Fibroblast of pulmonary artery (primary cell): ENCODE measurements at regions not wholly inside any gene's neighbourhood (a gene's known extent, or its start where the extent isn't known, plus 50 kb on each side); places are given as distances from the start of the nearest gene placed in this dataset.

Source experiments
- DNase-seq: peaks from one replicate; pipeline ENCODE4 v3.0.0-alpha.2; 2010; ENCODE audit warnings: low read depth
- H3K4me3 ChIP-seq: replicated peaks from 2 replicates; pipeline ENCODE4 v1.5.1; 2011; ENCODE audit warnings: low read depth, mild to moderate bottlenecking, control low read depth, low read length, moderate library complexity
- TF ChIP-seq, protein P1 (sequence below): IDR thresholded peaks from 2 replicates; pipeline ENCODE4 v1.5.1; 2011; ENCODE audit warnings: mild to moderate bottlenecking, control low read depth, low read length, inconsistent platforms; ENCODE audit errors: missing control alignments

DNA sequence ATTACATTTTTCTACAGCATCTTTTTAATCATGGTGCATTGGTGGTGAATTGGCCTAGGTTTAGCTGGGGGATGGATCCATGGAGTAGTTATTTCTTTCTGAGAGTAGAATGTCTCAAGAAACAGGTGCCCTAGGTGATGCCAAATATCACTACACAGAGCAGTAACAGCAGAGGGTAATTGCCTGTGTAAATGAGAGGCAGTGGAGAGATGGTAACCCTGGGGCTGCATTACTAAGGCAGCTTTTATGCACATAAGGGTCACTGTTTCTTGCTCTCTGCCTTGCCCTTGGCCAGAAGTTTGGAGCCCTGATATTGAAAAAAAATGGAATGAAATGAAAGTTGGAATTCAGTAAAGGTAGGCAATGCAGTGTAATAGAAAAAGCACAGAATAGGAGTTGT lies 604.0 kb downstream of the NOVA1 start:
- H3K4me3 ChIP-seq, result no peak overlapping the region
- no peak for DNase-seq
- TF ChIP-seq, protein P1, sequence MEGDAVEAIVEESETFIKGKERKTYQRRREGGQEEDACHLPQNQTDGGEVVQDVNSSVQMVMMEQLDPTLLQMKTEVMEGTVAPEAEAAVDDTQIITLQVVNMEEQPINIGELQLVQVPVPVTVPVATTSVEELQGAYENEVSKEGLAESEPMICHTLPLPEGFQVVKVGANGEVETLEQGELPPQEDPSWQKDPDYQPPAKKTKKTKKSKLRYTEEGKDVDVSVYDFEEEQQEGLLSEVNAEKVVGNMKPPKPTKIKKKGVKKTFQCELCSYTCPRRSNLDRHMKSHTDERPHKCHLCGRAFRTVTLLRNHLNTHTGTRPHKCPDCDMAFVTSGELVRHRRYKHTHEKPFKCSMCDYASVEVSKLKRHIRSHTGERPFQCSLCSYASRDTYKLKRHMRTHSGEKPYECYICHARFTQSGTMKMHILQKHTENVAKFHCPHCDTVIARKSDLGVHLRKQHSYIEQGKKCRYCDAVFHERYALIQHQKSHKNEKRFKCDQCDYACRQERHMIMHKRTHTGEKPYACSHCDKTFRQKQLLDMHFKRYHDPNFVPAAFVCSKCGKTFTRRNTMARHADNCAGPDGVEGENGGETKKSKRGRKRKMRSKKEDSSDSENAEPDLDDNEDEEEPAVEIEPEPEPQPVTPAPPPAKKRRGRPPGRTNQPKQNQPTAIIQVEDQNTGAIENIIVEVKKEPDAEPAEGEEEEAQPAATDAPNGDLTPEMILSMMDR, result no peak

DNA sequence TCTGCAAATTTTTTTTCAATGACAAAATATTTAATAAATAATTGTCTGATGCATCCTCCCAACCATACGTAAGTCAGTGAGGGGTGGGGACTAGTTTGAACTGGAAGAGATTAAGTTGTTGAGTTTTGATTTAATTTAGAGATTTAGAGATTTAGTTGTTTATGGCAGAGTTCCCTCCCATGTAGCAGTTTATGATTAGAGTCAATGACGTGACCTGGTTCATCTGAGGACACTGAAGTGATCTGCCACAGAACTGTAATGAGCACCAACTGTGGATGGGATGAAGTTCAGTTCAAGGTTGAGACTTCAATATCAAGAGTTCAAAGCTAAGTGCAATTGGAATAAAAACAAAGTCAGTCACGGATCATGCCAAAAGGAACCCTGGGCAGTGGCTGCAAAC lies 609.3 kb downstream of the NOVA1 start:
- no peak overlapping the region for H3K4me3 ChIP-seq
- TF ChIP-seq, protein P1, result no peak
- no peak for DNase-seq

DNA sequence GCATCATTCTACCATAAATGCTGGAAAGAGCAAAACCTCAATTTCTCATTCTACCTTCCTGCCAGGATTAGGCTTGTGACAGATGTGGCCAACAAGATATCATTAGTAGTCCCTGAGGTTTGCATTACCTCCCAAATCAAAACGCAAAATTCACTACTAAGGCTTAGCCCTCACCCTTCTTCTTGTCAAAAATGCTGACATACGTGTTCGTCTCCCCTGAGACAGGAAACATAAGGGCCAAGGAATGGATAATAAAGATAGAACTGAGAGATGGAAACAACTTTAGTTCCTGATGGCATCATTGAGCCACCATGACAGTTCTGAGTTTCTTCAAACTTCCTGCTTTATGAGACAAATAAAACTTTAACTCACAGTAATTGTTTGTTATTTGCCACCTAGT lies 642.1 kb downstream of the NOVA1 start:
- DNase-seq, result no peak
- H3K4me3 ChIP-seq, result no peak overlapping the region
- TF ChIP-seq, protein P1, result no peak

DNA sequence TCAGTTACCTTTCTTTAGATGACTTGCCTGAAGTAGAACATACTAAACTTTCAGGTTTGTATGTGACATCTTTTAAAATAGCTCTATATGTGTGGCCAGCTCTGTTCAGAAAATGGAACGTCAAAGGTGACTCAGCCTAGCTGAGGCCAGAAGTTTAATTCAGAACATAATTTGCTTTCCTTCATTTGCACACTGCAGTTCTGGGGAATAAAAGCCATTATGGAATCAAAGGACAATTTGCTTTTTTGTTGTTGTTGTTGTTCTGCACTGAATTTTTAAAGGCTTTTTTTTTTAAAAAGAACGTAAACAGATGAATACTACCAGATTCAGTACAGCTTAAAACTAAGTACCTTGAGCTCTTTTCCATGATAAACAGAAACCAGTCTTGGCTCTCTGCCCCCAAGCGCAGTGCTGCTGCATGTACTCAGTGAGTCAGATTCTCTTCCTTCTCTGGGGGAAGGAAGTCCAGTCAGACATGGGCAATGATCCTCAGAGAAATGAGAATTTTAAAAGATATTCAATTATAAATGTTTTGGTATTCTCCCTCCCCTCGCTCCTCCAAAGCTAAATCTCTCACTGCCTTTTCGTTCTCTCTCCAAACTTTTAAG lies 644.2 kb downstream of the NOVA1 start:
- no peak overlapping the region for H3K4me3 ChIP-seq
- peak; percentile 81 for DNase-seq
- TF ChIP-seq, protein P1, result no peak

DNA sequence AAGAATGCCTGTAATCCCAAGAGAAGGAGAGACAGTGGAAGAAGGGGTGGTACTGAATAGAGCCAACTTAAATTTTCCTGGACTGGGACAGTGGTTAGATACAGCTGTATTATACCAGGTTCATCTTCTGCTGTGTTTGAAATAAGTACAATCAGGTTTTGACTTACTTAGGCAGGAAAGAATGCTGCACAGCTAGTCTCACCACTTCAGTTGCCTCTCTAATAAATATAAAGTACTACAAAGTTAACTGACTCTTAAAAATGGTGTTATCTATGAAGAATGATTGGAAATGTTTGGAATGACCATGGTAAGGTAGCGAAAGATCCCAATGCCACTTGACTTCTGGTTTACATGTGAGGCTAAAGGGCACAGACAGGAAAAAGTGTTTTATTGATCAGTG lies 652.1 kb downstream of the NOVA1 start:
- TF ChIP-seq, protein P1, result no peak
- no peak for DNase-seq
- no peak overlapping the region for H3K4me3 ChIP-seq

DNA sequence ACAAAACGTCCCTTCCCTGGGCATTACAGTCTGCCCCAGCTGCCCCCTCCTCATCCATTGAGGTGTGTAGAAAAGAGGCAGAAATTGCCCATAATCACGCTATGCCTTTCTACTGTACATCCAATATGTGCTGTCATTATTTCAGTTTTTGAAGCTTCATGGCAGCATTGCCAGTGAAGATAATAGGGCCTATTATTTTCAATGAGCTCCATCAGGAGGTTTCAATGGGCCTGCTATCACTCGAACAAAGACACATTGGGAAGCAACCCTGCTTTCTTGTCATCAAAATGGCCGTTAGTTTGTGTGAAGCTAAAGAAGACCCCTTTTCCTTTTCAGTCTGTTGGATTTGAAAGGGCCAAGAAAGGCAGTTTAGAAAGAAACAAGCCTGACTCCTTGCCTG lies 653.8 kb downstream of the NOVA1 start:
- H3K4me3 ChIP-seq, result no peak overlapping the region
- no peak for DNase-seq
- TF ChIP-seq, protein P1, result no peak

GRCh38 chr14:25943329-25943728 lies 654.5 kb downstream of the NOVA1 start:
- no peak for DNase-seq
- no peak overlapping the region for H3K4me3 ChIP-seq
- TF ChIP-seq, protein P1, result no peak
